ENCODE measurements at regions not wholly inside any gene's neighbourhood (a gene's known extent, or its start where the extent isn't known, plus 50 kb on each side); places are given as distances from the start of the nearest gene placed in this dataset.

GRCh38 chr11:76268498-76268897, 62.2 kb upstream of the WNT11 start:
- Histone ChIP-seq H3K4me3 (ENCODE audit: low read depth, low read length) (no peak overlapping the region), H3K36me3 (ENCODE audit: insufficient read depth) (no peaks in the 10 kb centered on the region), H3K27ac (ENCODE audit: low read depth) (no peak overlapping the region), H3K4me1 (ENCODE audit: insufficient read depth) (no peaks in the 10 kb centered on the region)
- no peak for DNase-seq (ENCODE audit: extremely low spot score)

- no peak for DNase-seq (ENCODE audit: extremely low spot score)
Observed at GRCh38 chr11:76267556-76267955, 61.3 kb upstream of the WNT11 start.

DNA sequence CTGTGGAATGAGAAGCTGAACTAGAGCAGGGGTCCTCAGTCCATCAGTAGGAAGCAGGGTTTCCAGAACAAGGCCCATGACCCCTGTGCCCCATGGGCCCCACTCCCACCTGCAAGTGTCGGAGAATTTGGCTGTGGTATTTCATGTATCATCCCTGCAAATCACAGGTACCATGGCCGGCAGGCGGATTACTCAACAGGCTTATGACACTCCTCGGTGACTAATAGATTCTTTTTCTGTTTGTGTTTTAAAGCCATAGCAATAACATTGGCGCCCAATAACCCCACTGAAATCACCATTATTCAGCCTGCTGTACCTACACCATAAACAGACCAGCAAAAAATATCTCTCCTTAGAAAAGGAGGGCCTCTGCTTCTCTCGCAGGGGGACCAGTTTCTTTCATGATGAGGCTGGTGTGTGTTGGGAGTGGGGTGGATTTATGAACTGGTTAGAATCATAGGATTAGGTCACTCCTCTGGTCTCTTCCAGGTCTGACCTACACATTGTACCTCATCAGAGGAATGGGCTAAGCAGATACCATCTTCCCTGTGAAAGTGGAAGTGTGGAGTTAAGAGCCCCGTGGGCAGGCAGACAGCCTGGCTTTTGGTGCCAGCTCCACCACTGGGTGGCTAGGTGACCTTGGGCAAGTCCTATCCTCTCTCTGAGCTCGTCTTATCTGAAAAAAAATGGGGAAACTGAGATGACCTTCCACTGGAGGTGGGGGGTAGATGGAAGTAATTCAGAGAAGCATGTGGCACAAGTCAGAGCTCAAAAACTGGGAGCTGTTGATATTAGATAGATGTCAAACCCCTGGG, 60.2 kb upstream of the WNT11 start:
- WGBS, result 73% methylated on average over 8 of the region's 8 CpGs
- no peak overlapping the region for H3K4me3 ChIP-seq (ENCODE audit: low read depth, low read length)
- no peak overlapping the region for H3K27ac ChIP-seq (ENCODE audit: low read depth)
- H3K4me1 ChIP-seq (ENCODE audit: insufficient read depth), result no peaks in the 10 kb centered on the region
- no peak for DNase-seq (ENCODE audit: extremely low spot score)
- H3K36me3 ChIP-seq (ENCODE audit: insufficient read depth), result no peaks in the 10 kb centered on the region

More at GRCh38 chr11:76267556-76267955, 61.3 kb upstream of the WNT11 start:
- Histone ChIP-seq H3K4me3 (ENCODE audit: low read depth, low read length) (no peak overlapping the region), H3K36me3 (ENCODE audit: insufficient read depth) (no peaks in the 10 kb centered on the region), H3K27ac (ENCODE audit: low read depth) (no peak overlapping the region), H3K4me1 (ENCODE audit: insufficient read depth) (no peaks in the 10 kb centered on the region)
- WGBS, result 83% methylated on average over 6 of the region's 6 CpGs

DNA sequence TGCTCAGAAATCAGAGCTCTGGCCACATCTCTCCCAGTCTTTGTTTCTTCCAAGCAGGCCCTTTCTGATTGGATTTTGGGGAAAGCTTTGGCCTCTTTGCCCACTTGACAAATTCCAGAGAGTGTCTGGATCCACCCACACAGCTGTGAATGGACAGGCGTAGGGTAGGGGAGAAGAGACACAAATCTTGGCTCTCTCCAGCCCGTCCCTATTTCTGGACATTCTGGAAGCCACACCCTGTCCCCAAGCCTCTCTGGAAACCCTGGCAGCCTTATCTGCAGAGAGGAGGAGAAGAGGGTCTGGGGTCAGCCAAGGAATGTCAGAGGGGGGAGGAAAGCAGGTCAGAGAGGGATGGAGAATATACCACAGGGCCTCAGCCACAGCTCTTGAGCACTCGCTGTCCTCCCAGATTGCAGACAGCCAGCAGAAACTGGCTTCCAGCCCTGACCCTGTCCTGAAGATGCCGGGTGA, 59.5 kb upstream of the WNT11 start:
- no peak overlapping the region for H3K27ac ChIP-seq (ENCODE audit: low read depth)
- no peak for DNase-seq (ENCODE audit: extremely low spot score)
- H3K4me1 ChIP-seq (ENCODE audit: insufficient read depth), result no peaks in the 10 kb centered on the region
- no peak overlapping the region for H3K4me3 ChIP-seq (ENCODE audit: low read depth, low read length)
- H3K36me3 ChIP-seq (ENCODE audit: insufficient read depth), result no peaks in the 10 kb centered on the region
- 70% methylated on average over 4 of the region's 4 CpGs for WGBS

DNA sequence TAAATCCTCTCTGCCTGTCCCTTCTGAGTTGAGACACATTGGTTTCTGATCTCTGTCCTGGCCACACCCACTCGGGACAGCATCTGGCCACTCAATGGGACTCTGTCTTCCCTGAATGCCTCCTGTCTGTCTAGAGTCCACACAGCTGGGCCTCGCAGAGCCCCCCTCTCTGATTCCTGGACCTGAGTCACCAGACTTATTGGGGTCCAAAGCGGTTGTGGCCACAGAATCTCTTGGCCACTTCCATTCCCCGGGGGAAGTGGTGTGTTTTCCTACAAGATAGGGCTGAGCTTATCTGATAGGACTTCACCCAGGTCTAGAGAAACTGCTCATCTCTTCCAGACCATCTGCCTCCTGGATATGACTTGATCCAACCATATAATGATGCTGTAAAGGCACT, 57.4 kb upstream of the WNT11 start:
- 54% methylated on average over 4 of the region's 4 CpGs for WGBS
- H3K27ac ChIP-seq (ENCODE audit: low read depth), result no peak overlapping the region
- DNase-seq (ENCODE audit: extremely low spot score), result no peak
- no peaks in the 10 kb centered on the region for H3K4me1 ChIP-seq (ENCODE audit: insufficient read depth)
- H3K36me3 ChIP-seq (ENCODE audit: insufficient read depth), result no peaks in the 10 kb centered on the region
- H3K4me3 ChIP-seq (ENCODE audit: low read depth, low read length), result no peak overlapping the region

GRCh38 chr11:76263166-76263565, 56.9 kb upstream of the WNT11 start:
- no peaks in the 10 kb centered on the region for H3K4me1 ChIP-seq (ENCODE audit: insufficient read depth)
- 95% methylated on average over 2 of the region's 2 CpGs for WGBS

DNA sequence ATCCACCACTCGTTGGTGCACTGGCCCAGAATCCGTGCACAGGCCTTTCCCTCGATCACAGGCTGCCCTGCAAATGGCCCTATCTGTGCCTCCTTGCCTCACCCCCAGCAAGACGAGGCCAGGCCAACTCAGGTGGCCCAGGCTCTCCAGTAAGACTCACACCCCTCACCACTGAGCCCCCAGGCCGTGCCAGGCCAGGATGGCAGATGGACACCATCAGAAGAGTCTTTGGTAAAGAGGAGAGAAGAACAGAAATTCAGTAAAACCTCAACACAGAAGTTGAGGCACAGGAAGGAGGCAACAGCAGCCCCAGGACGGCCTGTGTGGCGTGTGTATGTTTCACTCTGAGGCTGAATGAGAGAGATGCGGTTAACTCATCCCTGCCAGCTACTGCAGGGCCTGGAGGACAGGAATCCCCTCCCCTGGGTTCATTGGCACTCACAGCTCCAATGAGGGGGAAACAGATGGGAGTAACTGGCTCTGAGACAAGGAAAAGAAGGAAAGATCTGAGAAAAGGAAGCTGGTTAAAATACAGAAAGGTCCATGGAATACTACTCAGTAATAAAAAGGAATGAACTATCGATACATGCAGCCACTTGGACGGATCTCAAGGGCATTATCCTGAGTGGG, 54.1 kb upstream of the WNT11 start:
- Histone ChIP-seq H3K4me3 (ENCODE audit: low read depth, low read length) (no peak overlapping the region), H3K36me3 (ENCODE audit: insufficient read depth) (no peaks in the 10 kb centered on the region), H3K27ac (ENCODE audit: low read depth) (no peak overlapping the region), H3K4me1 (ENCODE audit: insufficient read depth) (no peaks in the 10 kb centered on the region)
- WGBS, result 89% methylated on average over 10 of the region's 10 CpGs
- no peak for DNase-seq (ENCODE audit: extremely low spot score)

More at GRCh38 chr11:76263166-76263565, 56.9 kb upstream of the WNT11 start:
- no peak overlapping the region for H3K27ac ChIP-seq (ENCODE audit: low read depth)
- H3K4me3 ChIP-seq (ENCODE audit: low read depth, low read length), result no peak overlapping the region
- no peak for DNase-seq (ENCODE audit: extremely low spot score)
- H3K36me3 ChIP-seq (ENCODE audit: insufficient read depth), result no peaks in the 10 kb centered on the region

- H3K36me3 ChIP-seq (ENCODE audit: insufficient read depth), result no peaks in the 10 kb centered on the region
- no peaks in the 10 kb centered on the region for H3K4me1 ChIP-seq (ENCODE audit: insufficient read depth)
- H3K4me3 ChIP-seq (ENCODE audit: low read depth, low read length), result no peak overlapping the region
- no peak for DNase-seq (ENCODE audit: extremely low spot score)
- H3K27ac ChIP-seq (ENCODE audit: low read depth), result no peak overlapping the region
Observed at GRCh38 chr11:76259299-76259908, 53.1 kb upstream of the WNT11 start.

DNA sequence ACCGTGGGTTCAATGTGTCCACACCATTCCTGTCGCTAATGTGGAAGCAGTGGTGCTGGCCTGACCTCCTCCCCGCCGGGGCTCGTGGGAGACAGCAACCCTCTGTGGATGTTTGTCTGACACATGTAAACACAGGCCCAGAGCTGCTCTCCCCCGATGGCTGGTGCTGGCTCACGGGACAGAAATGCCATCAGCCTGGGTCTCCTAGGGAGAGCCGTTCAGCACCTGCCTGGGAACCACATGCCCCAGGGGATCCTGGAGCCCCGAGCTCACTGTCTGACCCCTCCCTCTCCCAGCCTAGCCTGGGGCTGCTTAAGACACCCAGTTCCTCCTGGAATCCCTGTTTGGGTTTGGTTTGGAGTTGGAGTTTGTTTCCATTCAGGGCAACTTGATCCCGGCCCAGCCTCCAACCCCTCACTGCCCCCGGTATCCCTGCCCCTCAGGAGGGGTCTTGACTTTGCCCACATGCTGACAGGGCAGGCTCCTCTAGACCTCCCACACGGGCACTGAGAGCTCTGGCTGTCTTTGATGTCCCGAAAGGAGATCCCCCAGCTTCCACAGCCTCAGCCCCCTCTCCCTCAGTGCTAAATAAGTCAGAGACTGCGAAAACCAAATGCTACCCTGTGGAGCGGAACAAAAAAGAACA, 50.9 kb upstream of the WNT11 start:
- no peak overlapping the region for H3K4me3 ChIP-seq (ENCODE audit: low read depth, low read length)
- 52% methylated on average over 15 of the region's 15 CpGs for WGBS
- DNase-seq (ENCODE audit: extremely low spot score), result no peak
- no peaks in the 10 kb centered on the region for H3K4me1 ChIP-seq (ENCODE audit: insufficient read depth)
- no peak overlapping the region for H3K27ac ChIP-seq (ENCODE audit: low read depth)
- no peaks in the 10 kb centered on the region for H3K36me3 ChIP-seq (ENCODE audit: insufficient read depth)

- H3K36me3 ChIP-seq (ENCODE audit: insufficient read depth), result no peaks in the 10 kb centered on the region
- H3K4me1 ChIP-seq (ENCODE audit: insufficient read depth), result no peaks in the 10 kb centered on the region
- H3K4me3 ChIP-seq (ENCODE audit: low read depth, low read length), result no peak overlapping the region
- no peak for DNase-seq (ENCODE audit: extremely low spot score)
- no peak overlapping the region for H3K27ac ChIP-seq (ENCODE audit: low read depth)
- WGBS, result 84% methylated on average over 14 of the region's 14 CpGs
Observed at GRCh38 chr11:76256448-76256847, 50.1 kb upstream of the WNT11 start.
